Thoracic aorta (tissue), 2 donors: ENCODE measurements at regions not wholly inside any gene's neighbourhood (a gene's known extent, or its start where the extent isn't known, plus 50 kb on each side); places are given as distances from the start of the nearest gene placed in this dataset.

Source experiments
- ATAC-seq: fragments of 150-250 bp; one replicate; pipeline ENCODE4 v1.8.0; 2017; ENCODE audit warnings: low read depth; ENCODE audit not compliant: insufficient number of reproducible peaks, low FRiP score
- DNase-seq: peaks from one replicate; pipeline ENCODE4 v3.0.0-alpha.2; 2020; ENCODE audit warnings: low spot score
- H3K27ac ChIP-seq, 2 donors: fragments of 200-600 bp; sonication (generic); 1 replicate in 1 of 2; 2 replicates in 1 of 2; pipeline ENCODE4 v1.5.1; 2016; ENCODE audit warnings: mild to moderate bottlenecking in 2 of 2, moderate library complexity in 2 of 2
- H3K27me3 ChIP-seq: fragments of 200-600 bp; sonication (generic); replicated peaks from 2 replicates; pipeline ENCODE4 v1.6.0; 2016; ENCODE audit warnings: mild to moderate bottlenecking; ENCODE audit not compliant: insufficient read depth
- H3K36me3 ChIP-seq: fragments of 200-600 bp; sonication (generic); one replicate; pipeline ENCODE4 v1.5.1; 2016
- H3K4me1 ChIP-seq, 2 donors: fragments of 200-600 bp; sonication (generic); 1 replicate in 1 of 2; 2 replicates in 1 of 2; pipeline versions ENCODE4 v1.5.1 to v1.6.0; 2016; ENCODE audit warnings: low read depth in 2 of 2, mild to moderate bottlenecking in 1 of 2; ENCODE audit not compliant: control insufficient read depth in 1 of 2
- H3K4me3 ChIP-seq: fragments of 200-600 bp; sonication (generic); 2 replicates; pipeline ENCODE4 v1.5.1; 2016; ENCODE audit warnings: mild to moderate bottlenecking
- H3K9me3 ChIP-seq: fragments of 200-600 bp; sonication (generic); 2 replicates; pipeline ENCODE4 v1.5.1; 2016
- CTCF ChIP-seq: fragments of 200-600 bp; sonication (generic); IDR thresholded peaks from one replicate; pipeline ENCODE4 v1.5.1; 2019; ENCODE audit warnings: antibody characterized with exemption

GRCh38 chr7:96547371-96547811 is 162.3 kb downstream of the SEM1 start:
- no peak overlapping the region for H3K4me3 ChIP-seq
- ATAC-seq = no peak
- no peak for TF ChIP-seq CTCF

GRCh38 chr7:96546426-96546825 is 163.2 kb downstream of the SEM1 start:
- no peak for ATAC-seq

More at GRCh38 chr7:96547371-96547811, 162.3 kb downstream of the SEM1 start:
- H3K36me3 ChIP-seq = no peaks in the 10 kb centered on the region
- H3K9me3 ChIP-seq = no peaks in the 10 kb centered on the region
- H3K27ac ChIP-seq = no peak overlapping the region
- DNase-seq = no peak
- H3K4me1 ChIP-seq = no peaks in the 10 kb centered on the region
- H3K27me3 ChIP-seq = no peaks in the 10 kb centered on the region

GRCh38 chr7:96539471-96539870 is 170.2 kb downstream of the SEM1 start:
- no peak overlapping the region for H3K27ac ChIP-seq
- no peaks in the 10 kb centered on the region for H3K4me1 ChIP-seq
- peaks cover 3% of the 10 kb centered on the region for H3K9me3 ChIP-seq
- no peak for ATAC-seq
- DNase-seq = no peak
- no peak overlapping the region for H3K4me3 ChIP-seq
- H3K36me3 ChIP-seq = no peaks in the 10 kb centered on the region
- TF ChIP-seq CTCF = no peak
- H3K27me3 ChIP-seq = no peaks in the 10 kb centered on the region

More at GRCh38 chr7:96546426-96546825, 163.2 kb downstream of the SEM1 start:
- H3K4me3 ChIP-seq = no peak overlapping the region
- no peaks in the 10 kb centered on the region for H3K27me3 ChIP-seq
- H3K27ac ChIP-seq = no peak overlapping the region
- no peaks in the 10 kb centered on the region for H3K4me1 ChIP-seq
- DNase-seq = no peak
- no peak for TF ChIP-seq CTCF
- H3K36me3 ChIP-seq = no peaks in the 10 kb centered on the region
- H3K9me3 ChIP-seq = no peaks in the 10 kb centered on the region

GRCh38 chr7:96538632-96539031 is 171.0 kb downstream of the SEM1 start:
- Histone ChIP-seq H3K9me3 (peaks cover 3% of the 10 kb centered on the region), H3K27me3 (no peaks in the 10 kb centered on the region), H3K27ac (no peak overlapping the region), H3K4me3 (no peak overlapping the region), H3K36me3 (no peaks in the 10 kb centered on the region), H3K4me1 (no peaks in the 10 kb centered on the region)
- TF ChIP-seq CTCF = no peak
- ATAC-seq (no peak), DNase-seq (no peak)

GRCh38 chr7:96534221-96534620 is 175.4 kb downstream of the SEM1 start:
- no peak for DNase-seq
- ATAC-seq = no peak
- peaks cover 3% of the 10 kb centered on the region for H3K9me3 ChIP-seq
- H3K27ac ChIP-seq = no peak overlapping the region
- no peak for TF ChIP-seq CTCF
- H3K27me3 ChIP-seq = no peaks in the 10 kb centered on the region
- no peaks in the 10 kb centered on the region for H3K4me1 ChIP-seq
- no peaks in the 10 kb centered on the region for H3K36me3 ChIP-seq
- no peak overlapping the region for H3K4me3 ChIP-seq
